ENCODE measurements at regions not wholly inside any gene's neighbourhood (a gene's known extent, or its start where the extent isn't known, plus 50 kb on each side); places are given as distances from the start of the nearest gene placed in this dataset.
A peak's percentile ranks its signal among the peaks of the same experiment; 100 is the strongest.

DNA sequence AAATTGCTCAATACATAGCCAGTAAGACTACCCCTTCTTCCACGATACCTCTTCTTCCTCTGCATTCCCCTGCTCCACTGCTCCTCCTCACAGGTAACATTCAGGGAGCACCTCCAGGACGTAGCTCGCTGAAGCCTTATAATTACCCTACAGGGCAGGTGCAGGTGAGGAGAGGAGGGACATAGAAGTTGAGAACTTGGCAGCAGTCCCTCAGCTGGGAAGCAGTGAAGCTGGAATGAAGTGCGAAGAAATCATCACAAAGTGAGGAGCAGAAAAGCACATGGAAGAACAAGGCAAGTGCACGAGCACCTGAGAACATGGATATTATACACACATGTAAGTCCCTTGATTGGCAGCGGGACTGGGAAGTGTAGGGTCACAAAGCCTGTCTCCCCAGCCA, 118.2 kb downstream of the HSD17B3 start:
- DNase-seq (ENCODE audit: insufficient read length, low spot score) (no peak), FAIRE-seq (no peak)

DNA sequence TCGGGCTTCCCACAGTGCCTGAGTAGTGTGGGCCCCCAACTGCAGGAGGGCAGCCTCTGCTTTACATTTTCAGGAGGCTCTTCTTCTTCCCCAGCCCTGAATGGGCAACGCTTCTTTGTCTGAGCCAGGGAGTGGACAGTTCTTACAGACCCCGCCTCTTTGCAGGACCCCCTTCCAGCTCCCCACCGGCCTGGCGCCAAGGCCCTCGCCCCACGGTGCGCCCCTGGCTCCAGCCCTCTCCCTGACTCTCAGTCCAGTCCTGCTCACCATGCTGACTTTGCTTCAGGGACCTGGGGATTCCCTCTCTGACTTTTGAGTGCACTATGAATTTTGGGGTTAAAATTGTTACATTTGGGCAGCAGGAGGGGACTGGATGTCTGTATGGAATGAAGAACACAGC, 123.8 kb downstream of the HSD17B3 start:
- no peak for FAIRE-seq
- no peak for DNase-seq (ENCODE audit: insufficient read length, low spot score)

DNA sequence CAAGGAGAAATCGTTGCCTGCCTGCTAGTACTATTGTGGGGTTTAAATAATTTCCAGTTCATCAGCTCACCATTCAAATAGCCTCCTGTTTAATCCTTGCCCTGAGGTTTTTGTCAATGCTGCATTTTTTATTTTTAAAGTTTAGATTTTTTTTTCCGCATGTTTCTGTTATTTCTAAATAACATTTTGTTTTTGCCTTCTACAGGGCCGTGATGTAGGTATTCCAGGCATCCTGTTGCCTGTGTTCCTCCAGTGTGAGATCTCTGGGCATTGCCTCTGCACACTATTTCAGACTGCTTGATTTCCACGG, 124.3 kb downstream of the HSD17B3 start:
- no peak for DNase-seq (ENCODE audit: insufficient read length, low spot score)
- FAIRE-seq, result no peak

DNA sequence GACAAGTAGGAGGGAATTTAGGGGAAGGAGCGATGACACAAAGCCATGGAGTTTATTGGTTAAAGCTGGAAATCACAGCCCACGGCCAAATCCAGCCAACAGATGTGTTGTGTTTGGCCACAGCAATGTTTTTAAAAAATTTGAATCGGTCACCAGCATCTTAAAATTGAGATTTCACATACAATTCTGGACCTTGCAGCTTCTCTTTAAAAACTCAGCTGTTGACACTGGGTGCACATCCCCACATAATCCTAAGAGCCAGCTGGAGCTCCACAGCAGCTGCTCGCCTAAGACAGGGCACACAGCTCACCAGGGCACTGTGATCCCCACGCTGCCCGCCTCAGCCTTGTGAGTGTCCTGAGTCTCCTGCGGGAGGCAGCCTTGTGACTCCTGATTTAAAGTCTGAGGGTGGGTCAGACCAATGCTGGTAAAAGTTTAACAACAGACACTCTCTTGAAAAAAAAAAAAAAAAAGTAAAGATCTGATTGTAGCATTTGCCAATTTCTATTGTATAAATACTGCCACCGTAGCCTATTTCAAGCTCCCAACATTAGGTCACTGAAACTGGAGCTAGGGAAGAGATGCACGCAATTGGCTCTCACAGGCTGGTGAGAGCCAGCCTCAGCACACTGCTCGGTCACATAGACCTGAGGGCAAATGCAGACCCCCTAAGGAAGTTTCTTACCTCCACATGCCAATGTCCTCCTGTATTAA, 124.8 kb downstream of the HSD17B3 start:
- FAIRE-seq, result no peak
- DNase-seq (ENCODE audit: insufficient read length, low spot score), result no peak

DNA sequence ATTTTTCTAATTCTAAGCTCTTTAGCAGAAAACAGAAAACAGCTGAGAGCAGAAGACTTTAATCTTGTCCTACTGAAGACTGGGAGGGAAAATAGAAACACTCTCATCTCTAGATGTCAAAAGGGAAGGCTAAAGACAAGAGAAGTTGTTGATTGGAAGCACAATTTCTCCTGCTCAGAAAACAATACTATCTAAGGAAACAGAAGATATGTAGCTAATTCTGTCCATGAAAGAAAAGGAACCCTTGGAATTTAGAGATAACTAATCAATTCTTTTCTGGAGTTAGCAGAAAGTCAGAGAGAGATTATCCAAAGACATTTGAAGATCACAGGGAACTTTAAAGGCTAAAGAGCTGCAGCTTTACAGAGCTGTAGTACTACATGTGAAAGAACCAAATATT, 126.2 kb downstream of the HSD17B3 start:
- DNase-seq (ENCODE audit: insufficient read length, low spot score) (no peak), FAIRE-seq (no peak)

DNA sequence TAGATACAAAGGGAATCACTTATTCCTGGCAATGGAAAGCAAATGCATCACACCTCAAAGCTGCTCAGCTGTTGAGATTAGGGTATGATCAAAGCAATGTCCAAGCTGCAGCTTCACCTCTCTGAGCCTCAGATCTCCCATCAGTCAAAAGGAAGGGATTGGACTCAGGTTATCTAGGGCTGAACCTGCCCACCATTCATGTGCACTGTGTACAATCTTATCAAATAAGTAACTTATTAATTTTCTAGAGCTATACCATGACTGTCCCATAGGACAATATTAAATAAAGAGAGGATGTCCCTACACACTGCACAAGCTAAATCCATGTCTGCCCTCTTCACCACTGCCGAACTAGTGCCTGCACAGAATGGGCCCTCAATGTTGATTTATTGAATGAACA, 127.0 kb downstream of the HSD17B3 start:
- DNase-seq (ENCODE audit: insufficient read length, low spot score), result no peak
- FAIRE-seq, result no peak

DNA sequence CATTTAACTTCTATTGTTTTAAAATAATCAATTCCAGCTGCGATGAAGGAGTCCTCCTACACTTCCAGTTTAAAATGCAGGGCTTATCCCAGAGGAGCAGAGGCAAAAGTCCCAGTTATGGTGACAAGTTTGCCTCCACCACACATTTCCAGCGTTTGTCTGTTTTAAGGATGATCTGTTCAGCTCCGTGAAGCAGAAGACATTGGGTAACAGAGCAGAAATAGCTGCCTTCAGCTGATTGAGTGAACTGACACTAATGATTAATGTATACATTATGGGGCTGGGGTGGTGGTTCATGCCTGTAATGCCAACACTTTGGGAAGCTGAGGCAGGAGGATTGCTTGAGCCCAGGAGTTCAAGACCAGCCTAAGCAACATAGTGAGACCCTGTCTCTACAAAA, 127.6 kb downstream of the HSD17B3 start:
- FAIRE-seq (no peak), DNase-seq (ENCODE audit: insufficient read length, low spot score) (no peak)

DNA sequence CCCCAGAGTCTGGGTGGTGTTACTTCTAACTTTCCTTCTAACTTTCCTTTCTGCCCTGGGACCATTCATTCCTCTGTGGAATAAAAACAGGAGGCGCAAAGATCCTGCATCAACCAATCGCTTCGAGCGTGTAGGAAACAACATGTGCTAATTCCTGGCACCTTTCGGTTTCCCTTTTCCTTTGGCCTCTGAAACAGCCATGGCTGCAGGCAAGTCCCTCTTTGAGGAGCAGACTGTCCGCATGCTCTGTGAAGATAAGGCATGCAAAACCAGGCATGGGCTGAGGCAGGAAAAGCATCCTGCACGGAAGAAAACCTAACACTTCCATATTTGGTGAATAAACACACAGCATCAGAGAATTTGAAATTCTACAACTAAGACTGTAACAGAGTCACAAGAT, 128.3 kb downstream of the HSD17B3 start:
- FAIRE-seq, result no peak
- DNase-seq (ENCODE audit: insufficient read length, low spot score), result no peak

DNA sequence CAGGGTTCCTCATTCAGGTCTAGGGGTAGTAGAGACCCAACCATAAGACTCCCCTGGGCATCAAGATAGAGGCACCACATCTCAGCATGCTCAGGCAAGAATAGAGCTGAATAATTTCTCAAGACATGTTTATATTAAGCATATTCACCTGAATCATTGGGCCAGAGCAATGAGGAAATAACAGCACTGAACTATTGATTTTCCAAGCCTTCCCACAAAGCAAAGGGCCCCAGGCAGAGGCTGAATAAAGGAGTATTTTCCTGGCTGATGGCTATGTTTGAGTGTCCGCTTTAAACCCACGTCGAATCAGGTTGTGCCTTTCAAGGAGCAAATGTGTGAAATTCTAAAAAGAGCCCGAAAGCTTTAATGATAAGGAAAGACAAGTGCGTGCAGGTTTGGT, 129.2 kb downstream of the HSD17B3 start:
- FAIRE-seq, result no peak
- no peak for DNase-seq (ENCODE audit: insufficient read length, low spot score)

DNA sequence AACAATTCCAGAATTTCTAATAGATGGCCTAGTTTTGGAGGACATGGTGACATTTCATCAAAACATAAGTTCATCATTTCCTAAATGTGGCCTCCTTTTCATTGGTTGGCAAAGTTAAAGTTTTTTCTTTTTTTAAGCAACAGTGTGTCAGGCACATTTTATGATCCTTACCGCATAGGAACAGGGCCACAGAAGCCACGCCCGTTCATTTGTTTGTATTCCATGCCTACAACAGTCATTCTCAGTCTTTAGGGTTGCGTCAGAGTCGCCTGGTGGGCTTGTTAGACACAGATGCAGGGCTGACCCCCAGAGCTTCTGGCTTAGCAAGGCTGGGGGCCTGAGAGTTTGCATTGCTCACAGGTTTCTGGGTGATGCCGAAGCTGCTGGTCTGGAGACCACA, 130.2 kb downstream of the HSD17B3 start:
- DNase-seq (ENCODE audit: insufficient read length, low spot score) (no peak), FAIRE-seq (no peak)

DNA sequence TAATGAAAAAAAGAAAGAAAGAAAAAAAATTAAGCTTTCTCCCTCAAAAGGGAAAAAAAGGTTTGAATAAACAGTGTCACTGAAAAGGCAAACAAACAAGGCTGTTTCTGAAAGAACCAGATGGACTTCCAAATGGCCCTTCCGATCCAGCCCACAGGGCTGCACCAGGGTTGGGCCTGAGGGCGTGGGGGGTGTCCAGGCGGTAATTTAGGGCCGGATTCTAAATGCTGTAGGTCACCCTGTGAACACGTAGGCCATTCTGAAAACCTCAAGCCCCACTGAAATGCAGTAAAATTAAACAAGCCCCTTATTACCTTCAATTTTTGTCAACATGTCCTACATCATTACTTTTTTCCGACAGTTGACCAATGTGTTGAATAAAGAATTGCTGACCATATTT, 132.1 kb downstream of the HSD17B3 start:
- FAIRE-seq (no peak), DNase-seq (ENCODE audit: insufficient read length, low spot score) (no peak)

DNA sequence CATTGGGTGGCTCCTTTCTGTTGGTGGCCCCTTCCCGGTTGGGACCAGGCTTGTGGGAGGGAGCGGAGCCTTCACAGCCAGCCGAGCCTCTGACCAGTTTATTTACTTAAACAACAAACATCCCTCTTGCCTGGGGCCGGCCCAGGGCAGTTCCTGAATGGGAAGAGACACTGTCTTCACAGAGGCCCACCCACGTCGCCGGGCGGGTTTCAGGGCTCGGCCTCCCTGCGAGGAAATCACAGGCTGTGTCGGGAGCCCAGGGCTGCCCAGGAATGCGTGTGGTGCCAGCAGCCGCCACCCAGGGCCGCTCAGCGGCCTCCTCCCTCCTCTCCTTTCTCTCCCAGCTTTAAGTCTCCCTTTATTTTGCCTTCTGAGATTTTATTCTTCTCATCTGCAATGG, 132.5 kb downstream of the HSD17B3 start:
- FAIRE-seq (no peak), DNase-seq (ENCODE audit: insufficient read length, low spot score) (peak; percentile 69)

DNA sequence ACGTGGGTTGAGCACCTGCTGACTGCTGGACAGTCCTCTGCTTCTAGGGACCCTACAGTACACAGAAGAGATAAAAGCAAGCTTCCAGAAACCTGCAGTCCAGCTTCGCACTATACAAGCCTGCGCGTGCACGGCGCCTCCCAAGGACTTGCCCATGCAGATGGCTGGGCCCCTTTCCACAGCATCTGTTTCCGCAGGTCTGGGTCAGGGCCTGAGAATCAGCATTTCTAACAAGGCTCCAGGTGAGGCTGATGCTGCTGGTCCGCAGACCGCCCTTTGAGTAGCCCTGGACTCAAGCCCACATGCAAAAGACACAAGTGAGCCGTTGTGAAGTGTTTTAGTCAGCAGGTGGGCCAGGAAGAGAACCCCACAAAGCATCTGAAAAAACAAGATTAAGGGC, 133.1 kb downstream of the HSD17B3 start:
- FAIRE-seq (no peak), DNase-seq (ENCODE audit: insufficient read length, low spot score) (no peak)

DNA sequence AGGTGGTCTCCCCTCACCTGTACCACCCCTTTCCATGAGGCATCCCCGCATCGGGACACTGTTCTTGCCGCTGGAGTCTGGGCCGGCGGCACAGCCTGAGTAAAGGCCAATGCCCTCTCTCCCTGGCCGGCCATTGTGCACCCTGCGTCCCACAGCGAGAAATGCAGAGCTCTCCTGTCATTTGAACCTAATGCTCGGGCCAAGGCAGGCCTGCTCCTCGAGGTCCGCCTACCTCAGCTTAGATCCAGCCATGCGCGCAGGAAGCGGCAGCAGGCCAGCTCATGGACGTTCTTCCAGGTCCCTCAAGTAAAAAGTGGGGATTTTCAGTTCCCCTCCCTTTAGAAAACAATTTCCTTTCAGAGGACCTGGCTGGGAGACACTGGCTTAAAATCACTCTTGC, 135.0 kb downstream of the HSD17B3 start:
- DNase-seq (ENCODE audit: insufficient read length, low spot score), result no peak
- FAIRE-seq, result no peak

DNA sequence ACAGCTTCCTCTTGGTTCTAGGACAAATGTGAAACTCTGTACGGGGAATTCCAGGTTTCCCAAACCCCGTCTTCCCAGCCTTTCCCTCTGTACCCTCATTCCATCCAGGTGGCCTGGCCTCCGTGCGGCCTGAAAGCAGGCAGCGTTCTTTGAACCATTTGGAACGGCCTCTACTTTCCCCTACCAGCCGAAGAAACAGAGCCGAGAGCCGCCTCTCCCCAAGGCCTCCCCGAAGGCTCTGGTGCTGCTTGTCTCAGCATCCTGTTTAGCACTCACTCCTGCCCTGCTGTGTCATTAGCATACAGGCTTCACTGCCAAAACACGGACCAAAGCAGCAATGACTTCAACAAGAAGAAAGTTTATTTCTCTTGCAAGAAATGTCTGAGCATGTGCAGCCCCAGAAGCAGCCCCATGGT, 137.7 kb downstream of the HSD17B3 start:
- FAIRE-seq (no peak), DNase-seq (ENCODE audit: insufficient read length, low spot score) (no peak)

DNA sequence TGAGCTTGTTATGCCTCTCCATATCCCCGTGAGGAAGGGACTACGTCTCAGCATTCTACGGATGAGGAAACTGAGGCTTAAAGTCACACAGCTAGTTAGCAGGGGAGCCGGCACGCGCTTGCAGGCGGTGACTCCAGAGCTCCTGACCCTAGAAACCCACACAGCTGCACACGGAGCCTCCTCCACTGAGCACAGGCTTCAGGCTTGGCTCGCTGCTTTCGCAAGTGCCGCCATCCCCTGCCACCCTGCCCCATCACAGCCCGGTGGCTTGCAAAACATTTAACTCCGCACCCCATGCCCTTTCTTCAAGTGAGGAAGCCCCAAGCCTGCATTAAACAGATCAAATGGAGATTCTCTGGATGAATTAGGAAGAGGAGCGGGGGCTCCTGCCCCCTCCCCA, 138.3 kb downstream of the HSD17B3 start:
- FAIRE-seq, result no peak
- DNase-seq (ENCODE audit: insufficient read length, low spot score), result no peak

DNA sequence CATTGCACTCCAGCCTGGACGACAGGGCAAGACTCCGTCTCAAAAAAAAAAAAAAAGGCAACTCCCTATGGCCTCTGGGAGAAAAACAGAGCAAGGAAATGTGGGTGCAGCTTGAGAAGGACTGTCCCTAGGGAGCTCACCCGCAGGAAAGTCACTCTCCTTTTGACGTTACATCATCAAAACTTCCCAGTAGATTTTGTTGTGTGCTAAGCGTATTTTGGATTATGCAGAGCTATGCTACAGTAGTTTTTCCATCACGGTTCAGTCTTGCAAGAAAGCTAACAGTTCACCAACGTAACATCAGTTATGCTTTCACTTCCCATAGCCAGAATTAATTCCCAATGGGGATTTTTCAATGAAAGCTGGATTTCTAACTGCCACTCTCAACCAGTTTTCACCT, 138.8 kb downstream of the HSD17B3 start:
- DNase-seq (ENCODE audit: insufficient read length, low spot score), result no peak
- no peak for FAIRE-seq

DNA sequence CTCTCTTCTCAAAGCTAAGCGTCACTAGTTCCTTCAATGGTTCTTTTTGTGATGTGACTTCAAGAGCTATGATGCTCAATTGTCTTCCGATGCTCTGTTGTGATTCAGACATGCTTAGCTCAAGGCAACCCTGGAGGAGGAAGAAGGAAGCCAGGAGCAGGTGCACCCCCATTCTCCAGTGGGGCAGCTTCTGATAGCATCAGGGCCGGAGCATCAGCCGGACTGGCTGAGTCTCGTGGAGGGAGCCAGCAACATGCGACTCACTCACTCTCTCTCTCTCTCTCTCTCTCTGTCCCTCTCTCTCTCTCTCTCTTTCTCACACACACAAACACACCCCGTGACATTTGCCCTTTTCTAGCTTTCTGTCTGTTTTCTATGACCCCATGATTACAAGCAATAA, 140.2 kb downstream of the HSD17B3 start:
- FAIRE-seq (no peak), DNase-seq (ENCODE audit: insufficient read length, low spot score) (no peak)

DNA sequence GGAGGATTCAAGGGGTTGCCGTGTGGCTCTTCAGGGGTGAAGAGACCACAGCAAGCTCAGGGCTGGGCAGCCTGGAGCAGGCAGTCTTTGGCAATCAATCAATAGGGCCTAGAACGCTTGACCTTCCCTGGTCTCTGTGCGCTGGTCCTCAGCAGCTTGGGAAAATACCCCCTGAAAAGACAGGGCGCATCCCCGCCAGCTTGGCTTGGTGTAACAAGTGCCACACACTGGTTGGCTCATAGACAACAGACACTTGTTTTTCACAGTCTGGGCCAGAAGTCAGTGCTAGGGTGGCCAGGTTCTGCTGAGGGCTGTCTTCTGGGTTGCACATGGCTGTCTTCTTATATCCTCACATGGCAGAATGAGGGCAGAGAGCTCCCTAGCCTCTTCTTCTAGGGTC, 141.1 kb downstream of the HSD17B3 start:
- DNase-seq (ENCODE audit: insufficient read length, low spot score) (no peak), FAIRE-seq (no peak)

DNA sequence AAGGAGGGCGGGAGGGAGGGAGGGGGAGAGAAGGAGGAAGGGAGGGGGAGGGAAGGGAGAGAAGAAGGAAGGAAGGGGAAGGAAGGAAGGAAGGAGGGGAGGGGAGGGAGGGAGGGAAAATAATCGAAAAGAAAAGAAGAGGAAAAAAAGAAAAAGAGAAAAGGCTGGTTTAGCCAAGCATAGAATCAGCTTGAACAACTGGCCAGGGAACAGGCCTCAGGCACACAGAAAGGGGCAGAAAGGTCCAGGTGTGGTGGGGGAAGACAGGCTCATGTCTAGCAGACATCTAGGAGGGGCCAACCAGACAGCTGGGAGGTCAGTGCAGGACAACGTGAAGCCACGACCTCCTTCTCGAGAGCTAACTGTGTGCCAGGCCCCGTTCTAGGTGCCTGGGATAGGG, 141.8 kb downstream of the HSD17B3 start:
- no peak for FAIRE-seq
- no peak for DNase-seq (ENCODE audit: insufficient read length, low spot score)

DNA sequence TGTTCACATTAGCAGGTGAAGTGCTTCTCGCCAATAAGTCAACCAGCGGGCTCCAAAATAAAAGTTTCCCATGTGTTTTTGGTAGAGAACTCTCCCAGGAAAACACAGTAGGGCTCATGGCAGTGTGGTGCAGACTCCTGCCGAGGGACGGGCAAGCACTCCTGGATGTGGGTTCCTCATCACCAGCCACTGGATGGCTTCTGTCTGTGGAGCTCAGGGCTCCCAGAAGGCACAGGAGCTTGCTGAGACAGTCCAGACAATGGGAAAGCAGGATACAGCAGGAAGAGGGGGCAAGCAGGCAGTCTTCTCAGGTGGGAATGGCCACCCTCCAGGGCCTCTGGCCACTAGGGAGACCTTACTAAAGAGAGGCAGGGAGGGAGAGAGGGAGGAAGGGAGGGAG, 142.4 kb downstream of the HSD17B3 start:
- FAIRE-seq, result no peak

DNA sequence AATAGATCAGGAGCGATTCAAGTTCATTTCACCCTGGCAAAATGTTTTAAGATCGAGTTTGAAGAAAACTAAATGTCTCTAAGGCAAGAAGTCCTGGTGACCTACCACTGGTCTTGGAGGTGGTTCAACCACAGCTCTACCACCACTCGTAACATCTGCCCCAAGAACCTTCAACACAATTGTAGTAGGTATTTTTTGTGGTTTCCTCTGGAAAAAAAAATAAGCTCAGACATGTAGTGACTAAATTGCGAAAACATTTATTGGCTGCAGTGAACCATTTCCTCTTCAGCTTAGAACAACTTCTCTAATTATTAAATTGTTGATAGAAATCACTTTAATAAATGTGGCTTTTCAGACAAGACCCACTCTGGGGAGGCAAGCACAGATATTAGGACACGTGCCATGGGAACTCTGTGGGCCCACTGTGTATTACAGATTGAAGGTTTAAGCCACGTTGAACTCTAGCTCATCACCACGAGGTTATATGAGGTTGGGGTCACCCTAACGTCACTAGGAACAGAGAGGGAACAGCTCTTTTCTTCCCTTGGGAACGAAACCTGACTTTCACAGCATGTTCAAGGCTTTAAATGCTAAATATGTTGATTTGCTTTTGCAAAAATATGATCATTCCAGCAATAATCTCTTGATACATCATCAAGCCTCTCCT, 142.9 kb downstream of the HSD17B3 start:
- DNase-seq (ENCODE audit: insufficient read length, low spot score), result no peak
- no peak for FAIRE-seq

More for the DNA sequence above, 142.4 kb downstream of the HSD17B3 start:
- DNase-seq (ENCODE audit: insufficient read length, low spot score), result no peak

DNA sequence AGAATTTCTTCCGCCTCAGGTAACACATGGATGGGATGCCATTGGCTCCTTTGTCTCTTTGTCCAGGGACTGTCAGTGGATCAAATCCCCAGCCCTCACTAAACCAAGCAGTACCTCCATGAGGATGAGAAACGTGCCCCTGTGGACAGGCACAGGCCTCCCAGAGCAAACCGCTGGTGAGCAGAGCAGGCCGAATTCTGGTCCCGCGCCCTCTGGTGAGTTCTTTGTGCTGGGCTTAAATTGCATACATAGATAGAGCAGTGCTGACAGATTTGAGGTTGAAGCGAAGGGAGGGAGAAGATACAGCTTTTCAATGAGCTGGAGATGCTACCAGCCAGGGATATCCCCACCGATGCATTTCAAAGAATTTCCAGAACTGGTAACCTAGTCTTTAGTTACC, 143.8 kb downstream of the HSD17B3 start:
- FAIRE-seq (no peak), DNase-seq (ENCODE audit: insufficient read length, low spot score) (no peak)

Measured in HTR-8/SVneo (cell line).